Neural progenitor cell (in vitro differentiated cells): ENCODE measurements at regions not wholly inside any gene's neighbourhood (a gene's known extent, or its start where the extent isn't known, plus 50 kb on each side); places are given as distances from the start of the nearest gene placed in this dataset.

Experiments used
- DNase-seq: peaks from one replicate; pipeline ENCODE4 v3.0.0-alpha.2; 2016; ENCODE audit warnings: low spot score
- H2AFZ ChIP-seq: fragments of 200-600 bp; sonication (generic); replicated peaks from 2 replicates; pipeline ENCODE4 v1.6.1; 2016; ENCODE audit warnings: antibody characterized with exemption
- H3F3A ChIP-seq: fragments of 200-600 bp; sonication (generic); 2 replicates; pipeline ENCODE4 v1.6.1; 2016; ENCODE audit warnings: antibody characterized with exemption, low read depth
- H3K27ac ChIP-seq: fragments of 200-600 bp; sonication (generic); 2 replicates; pipeline ENCODE4 v1.5.1; 2016; ENCODE audit warnings: mild to moderate bottlenecking
- H3K27me3 ChIP-seq: fragments of 200-600 bp; sonication (generic); 2 replicates; pipeline ENCODE4 v1.6.1; 2016; ENCODE audit warnings: mild to moderate bottlenecking, moderate library complexity
- H3K36me3 ChIP-seq: fragments of 200-600 bp; sonication (generic); 2 replicates; pipeline ENCODE4 v1.5.1; 2016
- H3K4me1 ChIP-seq: fragments of 200-600 bp; sonication (generic); 2 replicates; pipeline ENCODE4 v1.6.1; 2016; ENCODE audit warnings: mixed run types
- H3K4me2 ChIP-seq: fragments of 200-600 bp; sonication (generic); 2 replicates; pipeline ENCODE4 v1.6.1; 2016
- H3K4me3 ChIP-seq: fragments of 200-600 bp; sonication (generic); 2 replicates; pipeline ENCODE4 v1.5.1; 2016
- H3K79me2 ChIP-seq: fragments of 200-600 bp; sonication (generic); 2 replicates; pipeline ENCODE4 v1.6.1; 2016; ENCODE audit warnings: low read depth
- H3K9ac ChIP-seq: fragments of 200-600 bp; sonication (generic); 2 replicates; pipeline ENCODE4 v1.6.1; 2016
- H3K9me3 ChIP-seq: fragments of 200-600 bp; sonication (generic); 2 replicates; pipeline ENCODE4 v1.5.1; 2016; ENCODE audit warnings: low read depth
- H4K20me1 ChIP-seq: fragments of 200-600 bp; sonication (generic); 2 replicates; pipeline ENCODE4 v1.6.1; 2016; ENCODE audit warnings: low read depth
- H3K27ac Mint-ChIP-seq: 3 replicates; pipeline ENCODE4 v1.8.0; 2021; ENCODE audit warnings: mixed read lengths
- H3K27me3 Mint-ChIP-seq: 2 replicates; pipeline ENCODE4 v1.8.0; 2022; ENCODE audit warnings: low read depth, mild to moderate bottlenecking, inconsistent platforms, moderate library complexity, mixed read lengths; ENCODE audit not compliant: insufficient read depth
- H3K36me3 Mint-ChIP-seq: 3 replicates; pipeline ENCODE4 v1.8.0; 2021; ENCODE audit warnings: mixed read lengths
- H3K4me1 Mint-ChIP-seq: 3 replicates; pipeline ENCODE4 v1.8.0; 2021; ENCODE audit warnings: mixed read lengths
- H3K4me3 Mint-ChIP-seq: 3 replicates; pipeline ENCODE4 v1.8.0; 2021; ENCODE audit warnings: mild to moderate bottlenecking, moderate library complexity, mixed read lengths
- H3K9me3 Mint-ChIP-seq: 3 replicates; pipeline ENCODE4 v1.8.0; 2020; ENCODE audit warnings: mixed read lengths
- EZH2 ChIP-seq: fragments of 200-600 bp; sonication (generic); IDR thresholded peaks from 2 replicates; pipeline ENCODE4 v1.6.1; 2017; ENCODE audit warnings: antibody characterized with exemption, mild to moderate bottlenecking, moderate library complexity
- EZH2phosphoT487 ChIP-seq: fragments of 200-600 bp; sonication (generic); IDR thresholded peaks from 2 replicates; pipeline ENCODE4 v1.6.1; 2017; ENCODE audit warnings: antibody characterized with exemption
- TF ChIP-seq, protein P1 (sequence below): fragments of 200-600 bp; sonication (generic); IDR thresholded peaks from 2 replicates; pipeline ENCODE4 v1.5.1; 2017; ENCODE audit warnings: antibody characterized with exemption, mild to moderate bottlenecking

DNA sequence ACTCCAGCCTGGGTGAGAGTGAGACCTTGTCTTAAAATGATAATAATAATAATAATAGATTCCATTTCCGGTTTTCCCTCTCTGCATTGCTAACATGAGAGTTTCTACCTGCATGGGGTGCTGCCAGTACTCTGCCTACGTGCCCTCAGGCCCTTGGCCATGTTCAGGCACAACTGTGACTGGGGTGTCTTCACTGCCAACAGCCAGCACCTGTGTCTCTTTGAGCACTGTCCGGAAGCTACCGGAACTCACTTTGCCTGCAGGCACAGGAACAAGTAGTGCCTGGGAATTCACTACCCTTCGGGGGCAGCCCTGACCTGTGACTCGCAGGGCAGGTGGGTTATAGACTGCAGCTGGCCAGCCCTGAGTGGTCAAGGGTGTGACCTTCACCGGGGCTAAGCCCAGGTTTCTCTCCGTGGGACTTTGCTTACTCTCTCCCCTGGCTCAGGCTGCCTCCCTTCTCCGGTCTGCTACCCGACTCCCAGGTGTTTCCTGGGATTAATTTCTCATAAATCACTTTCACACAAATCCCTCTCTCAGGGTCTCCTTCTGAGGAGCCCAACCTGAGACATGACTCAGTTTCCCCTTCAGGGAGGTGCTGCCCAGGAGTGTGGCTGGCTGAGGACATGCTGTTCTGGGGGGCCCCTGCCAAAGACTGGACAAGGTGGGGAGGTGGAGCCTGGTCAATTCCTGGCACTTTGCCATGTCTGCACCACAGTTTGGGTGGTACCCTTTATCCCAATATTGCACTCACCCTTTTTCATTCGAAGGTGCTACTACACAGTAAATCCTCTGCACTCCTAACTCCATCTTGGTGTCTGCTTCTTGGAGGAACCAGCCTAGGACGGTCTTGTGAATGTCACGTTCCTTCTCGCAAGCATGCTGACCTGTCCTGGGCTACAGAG, 79.5 kb upstream of the RALGAPA2 start:
- no peaks in the 10 kb centered on the region for H3K36me3 Mint-ChIP-seq
- no peaks in the 10 kb centered on the region for H3F3A ChIP-seq
- peaks cover 19% of the 10 kb centered on the region for H3K4me1 Mint-ChIP-seq

DNA sequence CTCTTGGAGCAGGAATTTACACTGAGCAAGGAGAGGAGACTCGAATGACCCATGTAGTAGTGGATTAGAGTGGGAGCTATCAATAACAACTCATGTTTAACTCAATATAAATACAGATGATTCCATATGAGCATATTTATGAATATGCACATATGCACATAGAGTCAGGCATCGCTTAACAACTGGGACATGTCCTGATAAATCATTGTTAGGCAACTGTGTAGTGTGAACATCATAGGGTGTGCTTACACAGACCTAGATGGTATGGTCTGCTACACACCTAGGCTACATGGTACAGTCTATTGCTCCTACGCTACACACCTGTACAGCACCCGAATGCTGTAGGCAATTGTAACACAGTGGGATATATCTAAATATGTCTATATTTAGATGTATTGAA, 75.9 kb upstream of the RALGAPA2 start:
- H3K27me3 Mint-ChIP-seq = peaks cover 2% of the 10 kb centered on the region

More for the DNA sequence above, 79.5 kb upstream of the RALGAPA2 start:
- Histone ChIP-seq H3K79me2 (no peaks in the 10 kb centered on the region), H3K4me2 (no peak overlapping the region), H3K9me3 (no peaks in the 10 kb centered on the region), H2AFZ (no peak overlapping the region), H3K27ac (no peak overlapping the region), H3K9ac (no peak overlapping the region), H3K4me3 (no peak overlapping the region), H3K4me1 (peaks cover 2% of the 10 kb centered on the region), H4K20me1 (no peaks in the 10 kb centered on the region), H3K27me3 (no peaks in the 10 kb centered on the region), H3K36me3 (no peaks in the 10 kb centered on the region)
- no peaks in the 10 kb centered on the region for H3K9me3 Mint-ChIP-seq
- no peak for DNase-seq
- no peak overlapping the region for H3K27ac Mint-ChIP-seq
- H3K4me3 Mint-ChIP-seq = no peak overlapping the region
- no peak for TF ChIP-seq EZH2phosphoT487
- TF ChIP-seq, protein P1, sequence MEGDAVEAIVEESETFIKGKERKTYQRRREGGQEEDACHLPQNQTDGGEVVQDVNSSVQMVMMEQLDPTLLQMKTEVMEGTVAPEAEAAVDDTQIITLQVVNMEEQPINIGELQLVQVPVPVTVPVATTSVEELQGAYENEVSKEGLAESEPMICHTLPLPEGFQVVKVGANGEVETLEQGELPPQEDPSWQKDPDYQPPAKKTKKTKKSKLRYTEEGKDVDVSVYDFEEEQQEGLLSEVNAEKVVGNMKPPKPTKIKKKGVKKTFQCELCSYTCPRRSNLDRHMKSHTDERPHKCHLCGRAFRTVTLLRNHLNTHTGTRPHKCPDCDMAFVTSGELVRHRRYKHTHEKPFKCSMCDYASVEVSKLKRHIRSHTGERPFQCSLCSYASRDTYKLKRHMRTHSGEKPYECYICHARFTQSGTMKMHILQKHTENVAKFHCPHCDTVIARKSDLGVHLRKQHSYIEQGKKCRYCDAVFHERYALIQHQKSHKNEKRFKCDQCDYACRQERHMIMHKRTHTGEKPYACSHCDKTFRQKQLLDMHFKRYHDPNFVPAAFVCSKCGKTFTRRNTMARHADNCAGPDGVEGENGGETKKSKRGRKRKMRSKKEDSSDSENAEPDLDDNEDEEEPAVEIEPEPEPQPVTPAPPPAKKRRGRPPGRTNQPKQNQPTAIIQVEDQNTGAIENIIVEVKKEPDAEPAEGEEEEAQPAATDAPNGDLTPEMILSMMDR = no peak
- no peak for TF ChIP-seq EZH2
- peaks cover 10% of the 10 kb centered on the region for H3K27me3 Mint-ChIP-seq

DNA sequence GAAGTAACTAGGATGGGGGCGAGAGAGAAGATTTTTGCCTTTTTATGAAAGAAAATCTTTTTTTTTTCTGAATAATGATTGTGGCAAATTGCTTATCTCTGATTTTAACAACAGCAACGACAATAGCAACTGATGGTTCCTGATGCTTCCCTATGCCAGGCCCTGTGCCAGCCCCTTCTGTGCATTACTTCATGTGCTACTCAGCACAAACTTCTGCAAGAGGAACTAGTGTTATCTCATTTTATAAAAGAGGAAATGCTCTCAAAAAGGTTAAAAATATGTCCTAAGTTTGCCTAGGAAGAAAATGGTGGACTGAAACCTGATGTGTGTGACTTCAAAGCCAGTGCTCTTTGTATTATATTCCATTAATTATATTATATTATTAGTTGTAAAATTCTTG, 74.0 kb upstream of the RALGAPA2 start:
- H3K27ac Mint-ChIP-seq = no peak overlapping the region
- no peak for DNase-seq
- Histone ChIP-seq H3K9ac (no peak overlapping the region), H3K9me3 (no peaks in the 10 kb centered on the region), H3K36me3 (no peaks in the 10 kb centered on the region), H3K4me1 (no peaks in the 10 kb centered on the region), H3K27me3 (no peaks in the 10 kb centered on the region), H3K79me2 (no peaks in the 10 kb centered on the region), H3K27ac (no peak overlapping the region), H2AFZ (no peak overlapping the region), H3K4me2 (no peak overlapping the region), H4K20me1 (no peaks in the 10 kb centered on the region), H3F3A (no peaks in the 10 kb centered on the region), H3K4me3 (no peak overlapping the region)
- peaks cover 1% of the 10 kb centered on the region for H3K36me3 Mint-ChIP-seq
- H3K9me3 Mint-ChIP-seq = peaks cover 5% of the 10 kb centered on the region
- H3K27me3 Mint-ChIP-seq = peaks cover 5% of the 10 kb centered on the region
- H3K4me3 Mint-ChIP-seq = no peak overlapping the region
- peaks cover 8% of the 10 kb centered on the region for H3K4me1 Mint-ChIP-seq
- TF ChIP-seq, protein P1 = no peak
- TF ChIP-seq EZH2phosphoT487 (no peak), EZH2 (no peak)

More for the DNA sequence above, 75.9 kb upstream of the RALGAPA2 start:
- H3K27ac ChIP-seq = no peak overlapping the region
- Mint-ChIP-seq H3K36me3 (peaks cover 1% of the 10 kb centered on the region), H3K4me3 (no peak overlapping the region), H3K4me1 (peaks cover 7% of the 10 kb centered on the region), H3K9me3 (peaks cover 5% of the 10 kb centered on the region), H3K27ac (no peak overlapping the region)
- no peak overlapping the region for H3K9ac ChIP-seq
- H3K9me3 ChIP-seq = no peaks in the 10 kb centered on the region
- H2AFZ ChIP-seq = no peak overlapping the region
- H3K79me2 ChIP-seq = no peaks in the 10 kb centered on the region
- no peaks in the 10 kb centered on the region for H3K27me3 ChIP-seq
- DNase-seq = no peak
- H3K4me3 ChIP-seq = no peak overlapping the region
- no peak overlapping the region for H3K4me2 ChIP-seq
- no peaks in the 10 kb centered on the region for H3F3A ChIP-seq
- TF ChIP-seq EZH2phosphoT487 (no peak), EZH2 (no peak)
- TF ChIP-seq, protein P1 = no peak
- H4K20me1 ChIP-seq = no peaks in the 10 kb centered on the region
- H3K36me3 ChIP-seq = no peaks in the 10 kb centered on the region
- no peaks in the 10 kb centered on the region for H3K4me1 ChIP-seq
